ENCODE measurements at regions not wholly inside any gene's neighbourhood (a gene's known extent, or its start where the extent isn't known, plus 50 kb on each side); places are given as distances from the start of the nearest gene placed in this dataset.

GRCh38 chr16:51056331-51056730, 94.7 kb downstream of the SALL1 start:
- Histone ChIP-seq H3K9me3 (replicated peaks in 1 of 11) (peaks cover 0 to 13% (median 6%) of the 10 kb centered on the region in 11 experiments; a peak in 8 of 22 replicates), H3K4me3 (no peak overlapping the region), H3K4me2 (no peak overlapping the region), H3K27ac (no peak overlapping the region), H3K36me3 (no peaks in the 10 kb centered on the region), H4K20me1 (no peaks in the 10 kb centered on the region), H3K4me1 (peaks cover 0 to 19% (median 10%) of the 10 kb centered on the region in 10 experiments; a peak in 12 of 20 replicates), H3K9ac (no peak overlapping the region), H3K27me3 (no peaks in the 10 kb centered on the region)
- TF ChIP-seq Cebpa-rat (IDR thresholded peaks at IDR 0.05), result no peak

GRCh38 chr16:51055434-51055833, 95.6 kb downstream of the SALL1 start:
- no peak overlapping the region for H3K9ac ChIP-seq
- peaks cover 0 to 25% (median 12%) of the 10 kb centered on the region in 10 experiments; a peak in 12 of 20 replicates for H3K4me1 ChIP-seq

GRCh38 chr16:51053775-51054174, 97.3 kb downstream of the SALL1 start:
- no peaks in the 10 kb centered on the region for H3K27me3 ChIP-seq
- no peaks in the 10 kb centered on the region for H4K20me1 ChIP-seq
- no peak overlapping the region for H3K27ac ChIP-seq
- H3K4me3 ChIP-seq, result no peak overlapping the region
- peaks cover under 1 to 28% (median 13%) of the 10 kb centered on the region in 10 experiments; a peak in 17 of 20 replicates for H3K4me1 ChIP-seq
- no peak overlapping the region for H3K4me2 ChIP-seq
- no peaks in the 10 kb centered on the region for H3K36me3 ChIP-seq
- TF ChIP-seq Cebpa-rat (IDR thresholded peaks at IDR 0.05), result no peak
- H3K9me3 ChIP-seq (replicated peaks in 1 of 11), result peaks cover 0 to 13% (median 6%) of the 10 kb centered on the region in 11 experiments; a peak in 8 of 22 replicates
- H3K9ac ChIP-seq, result no peak overlapping the region

More at GRCh38 chr16:51055434-51055833, 95.6 kb downstream of the SALL1 start:
- TF ChIP-seq Cebpa-rat (IDR thresholded peaks at IDR 0.05), result no peak
- Histone ChIP-seq H3K9me3 (replicated peaks in 1 of 11) (peaks cover 0 to 13% (median 6%) of the 10 kb centered on the region in 11 experiments; a peak in 8 of 22 replicates), H4K20me1 (no peaks in the 10 kb centered on the region), H3K27me3 (no peaks in the 10 kb centered on the region), H3K27ac (no peak overlapping the region), H3K4me2 (no peak overlapping the region), H3K36me3 (no peaks in the 10 kb centered on the region), H3K4me3 (no peak overlapping the region)

DNA sequence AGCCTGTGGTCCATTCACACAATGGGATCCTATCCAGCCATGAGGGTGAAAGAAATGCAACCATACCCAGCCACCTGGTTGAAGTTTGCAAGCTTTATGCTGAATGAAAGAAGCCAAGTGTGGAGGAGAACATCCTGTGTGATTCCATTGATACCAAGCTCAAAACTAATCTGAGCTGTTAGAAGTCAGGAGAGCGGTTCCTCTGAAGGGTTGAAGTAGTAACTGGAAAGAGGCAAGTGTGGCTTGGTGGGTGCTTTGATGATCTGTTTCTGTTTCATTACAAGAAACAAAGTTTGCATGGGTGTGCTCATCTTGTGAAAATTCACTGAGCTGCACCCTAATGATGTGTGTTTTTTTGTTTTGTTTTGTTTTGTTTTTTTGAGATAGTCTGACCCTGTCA, 99.4 kb downstream of the SALL1 start:
- no peak overlapping the region for H3K27ac ChIP-seq
- no peaks in the 10 kb centered on the region for H3K27me3 ChIP-seq
- peaks cover 0 to 13% (median 6%) of the 10 kb centered on the region in 11 experiments; a peak in 8 of 22 replicates for H3K9me3 ChIP-seq (replicated peaks in 1 of 11)
- H3K4me2 ChIP-seq, result peak overlapping the region in 7 of 11 experiments; percentile 6 to 50 (median 40); a peak in 11 of 22 replicates
- H3K9ac ChIP-seq, result no peak overlapping the region
- TF ChIP-seq Cebpa-rat (IDR thresholded peaks at IDR 0.05), result no peak
- no peaks in the 10 kb centered on the region for H4K20me1 ChIP-seq
- no peaks in the 10 kb centered on the region for H3K36me3 ChIP-seq
- H3K4me3 ChIP-seq, result no peak overlapping the region
- H3K4me1 ChIP-seq, result peaks cover 5 to 25% (median 16%) of the 10 kb centered on the region in 10 experiments; a peak in 17 of 20 replicates

- no peak overlapping the region for H3K9ac ChIP-seq
- TF ChIP-seq Cebpa-rat (IDR thresholded peaks at IDR 0.05), result no peak
These were observed 100.7 kb downstream of the SALL1 start for GRCh38 chr16:51050377-51050706.

GRCh38 chr16:51049678-51050376, 101.2 kb downstream of the SALL1 start:
- Histone ChIP-seq H3K4me3 (no peak overlapping the region), H3K27ac (no peak overlapping the region), H3K9me3 (replicated peaks in 1 of 11) (peaks cover 0 to 13% (median 6%) of the 10 kb centered on the region in 11 experiments; a peak in 8 of 22 replicates), H3K4me1 (peaks cover 5 to 28% (median 19%) of the 10 kb centered on the region in 10 experiments; a peak in 18 of 20 replicates), H3K9ac (no peak overlapping the region), H4K20me1 (no peaks in the 10 kb centered on the region), H3K36me3 (no peaks in the 10 kb centered on the region), H3K27me3 (no peaks in the 10 kb centered on the region), H3K4me2 (no peak overlapping the region)
- TF ChIP-seq Cebpa-rat (IDR thresholded peaks at IDR 0.05), result no peak

More at GRCh38 chr16:51050377-51050706, 100.7 kb downstream of the SALL1 start:
- Histone ChIP-seq H3K4me3 (no peak overlapping the region), H3K27me3 (no peaks in the 10 kb centered on the region), H3K36me3 (no peaks in the 10 kb centered on the region), H3K4me1 (peaks cover 5 to 25% (median 16%) of the 10 kb centered on the region in 10 experiments; a peak in 17 of 20 replicates), H3K9me3 (replicated peaks in 1 of 11) (peaks cover 0 to 13% (median 6%) of the 10 kb centered on the region in 11 experiments; a peak in 8 of 22 replicates), H4K20me1 (no peaks in the 10 kb centered on the region), H3K27ac (no peak overlapping the region), H3K4me2 (no peak overlapping the region; a peak in 1 of 22 replicates)

DNA sequence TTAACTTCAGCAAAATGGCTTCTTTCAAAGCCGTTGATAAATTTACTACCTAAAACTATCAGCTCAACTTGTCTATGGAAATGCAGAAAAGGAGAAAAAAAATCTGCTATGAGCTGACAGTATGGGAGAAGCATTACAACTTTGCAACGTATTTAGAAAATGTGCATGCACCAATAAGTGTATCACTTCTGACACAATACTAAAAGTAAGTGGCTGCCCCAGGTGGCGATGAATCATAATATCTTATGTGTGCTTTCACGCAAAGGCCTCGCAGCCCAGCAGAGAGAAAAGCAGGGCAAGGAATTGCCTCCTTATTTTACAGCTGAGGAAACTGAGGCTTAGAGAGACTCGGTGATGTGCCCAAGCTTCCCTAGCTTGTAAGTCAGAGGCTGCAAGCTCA, 101.8 kb downstream of the SALL1 start:
- Histone ChIP-seq H3K36me3 (no peaks in the 10 kb centered on the region), H3K9me3 (replicated peaks in 1 of 11) (peaks cover 0 to 11% (median 3%) of the 10 kb centered on the region in 11 experiments; a peak in 8 of 22 replicates), H3K4me3 (no peak overlapping the region), H3K4me2 (no peak overlapping the region), H3K27ac (no peak overlapping the region), H3K9ac (no peak overlapping the region), H4K20me1 (no peaks in the 10 kb centered on the region), H3K4me1 (peaks cover 7 to 30% (median 19%) of the 10 kb centered on the region in 10 experiments), H3K27me3 (no peaks in the 10 kb centered on the region)
- no peak for TF ChIP-seq Cebpa-rat (IDR thresholded peaks at IDR 0.05)

GRCh38 chr16:51048544-51048943, 102.5 kb downstream of the SALL1 start:
- Histone ChIP-seq H3K27ac (peak overlapping the region in 2 of 11 experiments; percentile 4 to 34; a peak in 1 of 22 replicates), H3K9me3 (replicated peaks in 1 of 11) (peaks cover 0 to 4% (median 0%) of the 10 kb centered on the region in 11 experiments; a peak in 5 of 22 replicates), H3K9ac (0 out of 22 replicates have a peak overlapping the region, but pooled peaks of 1 of the 11 experiments have one; percentile 27), H3K4me1 (peaks cover 7 to 35% (median 22%) of the 10 kb centered on the region in 10 experiments), H3K4me3 (no peak overlapping the region), H4K20me1 (no peaks in the 10 kb centered on the region), H3K36me3 (no peaks in the 10 kb centered on the region), H3K27me3 (no peaks in the 10 kb centered on the region), H3K4me2 (peak overlapping the region in 7 of 11 experiments; percentile 7 to 50 (median 23); a peak in 10 of 22 replicates)
- no peak for TF ChIP-seq Cebpa-rat (IDR thresholded peaks at IDR 0.05)

DNA sequence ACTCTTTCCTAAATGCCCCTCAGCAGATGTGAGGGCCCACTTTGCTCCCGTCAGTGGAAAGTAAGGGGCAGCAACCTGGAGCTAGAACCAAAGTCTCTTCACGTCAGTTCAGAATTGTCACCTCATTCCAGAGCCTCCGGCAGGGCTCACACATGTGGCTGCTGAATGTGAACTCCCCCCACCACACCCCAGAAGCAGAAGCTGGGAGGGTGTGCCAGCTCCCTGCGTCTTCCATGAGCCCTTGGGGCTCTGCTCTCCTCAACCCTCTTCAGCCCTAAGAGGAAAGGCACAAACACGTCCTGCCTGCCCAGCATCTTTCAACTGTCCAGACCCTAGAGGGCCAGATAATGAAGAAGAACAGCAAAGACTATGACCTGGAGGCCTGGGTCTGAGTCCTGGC, 105.3 kb downstream of the SALL1 start:
- Histone ChIP-seq H4K20me1 (no peaks in the 10 kb centered on the region), H3K4me1 (peaks cover 7 to 31% (median 17%) of the 10 kb centered on the region in 10 experiments; a peak in 18 of 20 replicates), H3K9ac (no peak overlapping the region), H3K27ac (no peak overlapping the region), H3K9me3 (replicated peaks in 1 of 11) (no peaks in the 10 kb centered on the region), H3K27me3 (no peaks in the 10 kb centered on the region), H3K4me2 (no peak overlapping the region), H3K4me3 (no peak overlapping the region), H3K36me3 (no peaks in the 10 kb centered on the region)
- no peak for TF ChIP-seq Cebpa-rat (IDR thresholded peaks at IDR 0.05)

Data from BLaER1 treated with 17β-estradiol and CSF1 and Interleukin-3, amounts not matched to agents 10 nM and 100 nM (cell line).